Lower leg skin (tissue), 4 donors: ENCODE measurements at regions not wholly inside any gene's neighbourhood (a gene's known extent, or its start where the extent isn't known, plus 50 kb on each side); places are given as distances from the start of the nearest gene placed in this dataset.

Source experiments
- DNase-seq, 2 donors: peaks; one replicate each; pipeline ENCODE4 v3.0.0-alpha.2; 2019; ENCODE audit warnings: low spot score in 2 of 2
- H3K4me3 ChIP-seq: fragments of 200-600 bp; sonication (generic); 2 replicates; pipeline ENCODE4 v1.5.1; 2017; ENCODE audit warnings: mild to moderate bottlenecking, low read depth; ENCODE audit not compliant: poor library complexity, severe bottlenecking
- POLR2A ChIP-seq, 2 donors: fragments of 450-650 bp; IDR thresholded peaks; one replicate each; pipeline ENCODE4 v1.6.1; 2016 to 2017; ENCODE audit warnings: antibody characterized with exemption in 2 of 2, mild to moderate bottlenecking in 1 of 2, moderate library complexity in 1 of 2
- WGBS, 2 donors: methylation state at CpG; one replicate each; pipeline ENCODE4 v1.1.5; 2018; 5-methylcytosine and 5-hydroxymethylcytosine counted together
- intact Hi-C: fragments of 100-400 bp; cut with DNase I; formaldehyde crosslinking; loops from one replicate; pipeline ENCODE4 v1.15.0; 2023; ENCODE audit warnings: low total_unique reads
- TF ChIP-seq, protein P1 (sequence below), 3 donors: fragments of 450-650 bp; IDR thresholded peaks; one replicate each; pipeline ENCODE4 v1.5.1; 2016; ENCODE audit warnings: antibody characterized with exemption in 3 of 3, mild to moderate bottlenecking in 3 of 3, moderate library complexity in 2 of 3

DNA sequence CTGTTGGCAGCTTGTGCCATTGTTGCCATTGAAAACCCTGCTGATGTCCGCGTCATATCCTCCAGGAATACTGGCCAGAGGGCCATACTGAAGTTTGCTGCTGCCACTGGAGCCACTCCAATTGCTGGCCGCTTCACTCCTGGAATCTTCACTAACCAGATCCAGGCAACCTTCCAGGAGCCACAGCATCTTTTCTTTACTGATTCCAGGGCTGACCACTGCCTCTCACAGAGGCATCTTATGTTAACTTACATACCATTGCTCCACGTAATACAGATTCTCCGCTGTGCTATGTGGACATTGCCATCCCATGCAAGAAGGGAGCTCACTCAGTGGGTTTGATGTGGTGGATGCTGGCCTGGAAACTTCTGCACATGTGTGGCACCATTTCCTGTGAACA is 221.8 kb upstream of the FAM83B start:
- no peak for DNase-seq
- no peak overlapping the region for H3K4me3 ChIP-seq
- TF ChIP-seq, protein P1, sequence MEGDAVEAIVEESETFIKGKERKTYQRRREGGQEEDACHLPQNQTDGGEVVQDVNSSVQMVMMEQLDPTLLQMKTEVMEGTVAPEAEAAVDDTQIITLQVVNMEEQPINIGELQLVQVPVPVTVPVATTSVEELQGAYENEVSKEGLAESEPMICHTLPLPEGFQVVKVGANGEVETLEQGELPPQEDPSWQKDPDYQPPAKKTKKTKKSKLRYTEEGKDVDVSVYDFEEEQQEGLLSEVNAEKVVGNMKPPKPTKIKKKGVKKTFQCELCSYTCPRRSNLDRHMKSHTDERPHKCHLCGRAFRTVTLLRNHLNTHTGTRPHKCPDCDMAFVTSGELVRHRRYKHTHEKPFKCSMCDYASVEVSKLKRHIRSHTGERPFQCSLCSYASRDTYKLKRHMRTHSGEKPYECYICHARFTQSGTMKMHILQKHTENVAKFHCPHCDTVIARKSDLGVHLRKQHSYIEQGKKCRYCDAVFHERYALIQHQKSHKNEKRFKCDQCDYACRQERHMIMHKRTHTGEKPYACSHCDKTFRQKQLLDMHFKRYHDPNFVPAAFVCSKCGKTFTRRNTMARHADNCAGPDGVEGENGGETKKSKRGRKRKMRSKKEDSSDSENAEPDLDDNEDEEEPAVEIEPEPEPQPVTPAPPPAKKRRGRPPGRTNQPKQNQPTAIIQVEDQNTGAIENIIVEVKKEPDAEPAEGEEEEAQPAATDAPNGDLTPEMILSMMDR (IDR thresholded peaks at IDR 0.05), result no peak
- TF ChIP-seq POLR2A (IDR thresholded peaks at IDR 0.05), result no peak
- intact Hi-C loops, result no loop called here
- WGBS, 2 donors, result 90 to 96% methylated on average over 5 of the region's 5 CpGs

GRCh38 chr6:54629131-54629530 is 217.4 kb upstream of the FAM83B start:
- no peak overlapping the region for H3K4me3 ChIP-seq
- no peak for DNase-seq
- WGBS, 2 donors, result 76 to 81% methylated on average over 1 of the region's 1 CpG
- TF ChIP-seq, protein P1 (IDR thresholded peaks at IDR 0.05), result no peak
- TF ChIP-seq POLR2A (IDR thresholded peaks at IDR 0.05), result no peak
- intact Hi-C loops, result no loop called here

GRCh38 chr6:54632984-54633565 is 213.5 kb upstream of the FAM83B start:
- intact Hi-C loops, result no loop called here
- TF ChIP-seq POLR2A (IDR thresholded peaks at IDR 0.05), result no peak
- TF ChIP-seq, protein P1 (IDR thresholded peaks at IDR 0.05), result no peak
- WGBS, 2 donors, result 85 to 86% methylated on average over 2 of the region's 2 CpGs
- H3K4me3 ChIP-seq, result no peak overlapping the region
- no peak for DNase-seq

DNA sequence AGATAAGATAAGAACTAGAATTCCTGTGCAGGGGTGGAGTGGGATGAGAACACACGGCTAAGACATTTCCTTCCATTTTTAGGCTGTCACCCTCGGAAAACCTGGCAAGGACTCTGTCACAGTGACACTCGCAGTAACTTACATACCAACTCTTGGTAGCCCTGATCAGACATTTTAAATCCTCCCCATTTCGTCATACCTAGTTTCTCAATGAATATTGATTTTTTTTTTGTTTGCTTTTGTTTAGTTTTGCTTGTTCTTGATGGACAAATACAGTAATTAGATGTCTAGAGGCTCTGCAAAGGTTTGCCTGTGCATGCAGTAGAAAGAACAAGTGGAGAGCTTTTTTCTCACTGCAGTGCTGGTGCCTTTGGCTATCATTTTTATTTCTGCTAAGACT is 213.0 kb upstream of the FAM83B start:
- intact Hi-C loops, result no loop called here
- DNase-seq, result no peak
- TF ChIP-seq, protein P1 (IDR thresholded peaks at IDR 0.05), result no peak
- no peak for TF ChIP-seq POLR2A (IDR thresholded peaks at IDR 0.05)
- H3K4me3 ChIP-seq, result no peak overlapping the region
- 70 to 78% methylated on average over 4 of the region's 4 CpGs for WGBS, 2 donors

DNA sequence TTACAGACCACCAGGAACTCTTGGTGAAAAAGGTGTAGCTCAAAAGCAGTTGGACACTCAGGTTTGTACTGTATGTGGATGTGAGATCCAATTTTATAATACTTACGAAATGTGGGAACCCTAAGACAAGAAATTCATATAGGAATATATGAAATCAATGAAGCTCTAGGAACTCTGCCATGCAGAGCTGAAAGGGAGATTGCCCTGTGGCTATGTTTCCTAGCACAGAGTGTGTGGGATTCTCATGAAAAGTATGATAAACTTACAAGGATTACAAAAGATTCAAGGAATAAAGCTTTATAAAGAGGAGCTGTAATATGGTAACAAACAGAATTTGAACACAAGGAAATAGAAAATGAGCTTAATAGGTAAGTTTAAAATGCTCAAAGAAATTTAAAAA is 205.7 kb upstream of the FAM83B start:
- 62 to 81% methylated on average over 1 of the region's 1 CpG for WGBS, 2 donors
- TF ChIP-seq, protein P1 (IDR thresholded peaks at IDR 0.05), result no peak
- no peak for TF ChIP-seq POLR2A (IDR thresholded peaks at IDR 0.05)
- intact Hi-C loops, result no loop called here
- no peak overlapping the region for H3K4me3 ChIP-seq
- no peak for DNase-seq
